Ishikawa (cell line): ENCODE measurements at regions not wholly inside any gene's neighbourhood (a gene's known extent, or its start where the extent isn't known, plus 50 kb on each side); places are given as distances from the start of the nearest gene placed in this dataset.

Experiments used
- CREB1 ChIP-seq: IDR thresholded peaks from 2 replicates; pipeline ENCODE4 v1.6.1; 2012; ENCODE audit warnings: low read depth
- EP300 ChIP-seq: IDR thresholded peaks from 2 replicates; pipeline ENCODE4 v1.6.1; 2012; ENCODE audit warnings: borderline replicate concordance
- FOXM1 ChIP-seq: IDR thresholded peaks from 2 replicates; pipeline ENCODE4 v1.6.1; 2012; ENCODE audit warnings: low read depth, borderline replicate concordance
- NFIC ChIP-seq: IDR thresholded peaks from 2 replicates; pipeline ENCODE4 v1.6.1; 2012
- RAD21 ChIP-seq: IDR thresholded peaks from 2 replicates; pipeline ENCODE4 v1.6.1; 2012; ENCODE audit warnings: low read depth
- REST ChIP-seq: IDR thresholded peaks from 2 replicates; pipeline ENCODE4 v1.6.1; 2012; ENCODE audit warnings: low read depth, mild to moderate bottlenecking
- TAF1 ChIP-seq: IDR thresholded peaks from 2 replicates; pipeline ENCODE4 v1.6.1; 2012; ENCODE audit warnings: low read depth, mild to moderate bottlenecking
- TEAD4 ChIP-seq: IDR thresholded peaks from 2 replicates; pipeline ENCODE4 v1.6.1; 2012
- YY1 ChIP-seq: IDR thresholded peaks from 2 replicates; pipeline ENCODE4 v1.6.1; 2012; ENCODE audit warnings: low read depth
- TF ChIP-seq, protein P1 (sequence below): IDR thresholded peaks from 2 replicates; pipeline ENCODE4 v1.6.1; 2012

GRCh38 chr2:2904721-2905350 lies 472.8 kb downstream of the EIPR1 start:
- TF ChIP-seq NFIC (no peak), RAD21 (no peak), CREB1 (no peak), EP300 (no peak), TEAD4 (no peak), FOXM1 (no peak), TAF1 (no peak), REST (no peak), YY1 (no peak)
- TF ChIP-seq, protein P1, sequence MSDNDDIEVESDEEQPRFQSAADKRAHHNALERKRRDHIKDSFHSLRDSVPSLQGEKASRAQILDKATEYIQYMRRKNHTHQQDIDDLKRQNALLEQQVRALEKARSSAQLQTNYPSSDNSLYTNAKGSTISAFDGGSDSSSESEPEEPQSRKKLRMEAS, result no peak
